ENCODE measurements at regions not wholly inside any gene's neighbourhood (a gene's known extent, or its start where the extent isn't known, plus 50 kb on each side); places are given as distances from the start of the nearest gene placed in this dataset.
"Not testable (repeated sequence)": the region's sequence is repeated elsewhere in the genome, so short reads cannot be mapped to it uniquely, and the experiment has no call there.

GRCh38 chr20:5696011-5696559, 54.1 kb upstream of the SHLD1 start:
- DNase-seq (ENCODE audit: low spot score) = no peak

- DNase-seq (ENCODE audit: low spot score) = peak; percentile 98
Observed at GRCh38 chr20:5691918-5692618, 58.1 kb upstream of the SHLD1 start.

DNA sequence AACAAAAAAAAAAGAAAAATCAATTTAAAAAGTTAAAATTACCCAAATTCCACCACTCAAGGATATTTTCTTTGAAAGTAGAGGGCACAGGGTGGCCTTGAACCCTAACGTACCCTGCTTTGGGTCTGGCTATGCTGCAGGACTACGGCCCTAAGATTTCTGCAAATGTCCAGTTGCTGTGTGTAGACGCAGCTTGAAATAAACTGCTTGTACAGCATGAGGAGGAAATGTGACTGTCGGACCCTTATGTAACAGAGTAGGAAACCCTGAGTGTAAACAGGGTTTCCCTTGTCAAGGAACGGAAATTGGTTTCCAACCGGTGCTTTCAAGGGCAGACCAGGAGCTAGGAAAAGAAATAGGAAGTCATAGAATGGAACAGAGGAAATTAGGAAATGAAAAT, 60.7 kb upstream of the SHLD1 start:
- no peak for DNase-seq (ENCODE audit: low spot score)

GRCh38 chr20:5688431-5688972, 61.7 kb upstream of the SHLD1 start:
- DNase-seq (ENCODE audit: low spot score) = no peak

DNA sequence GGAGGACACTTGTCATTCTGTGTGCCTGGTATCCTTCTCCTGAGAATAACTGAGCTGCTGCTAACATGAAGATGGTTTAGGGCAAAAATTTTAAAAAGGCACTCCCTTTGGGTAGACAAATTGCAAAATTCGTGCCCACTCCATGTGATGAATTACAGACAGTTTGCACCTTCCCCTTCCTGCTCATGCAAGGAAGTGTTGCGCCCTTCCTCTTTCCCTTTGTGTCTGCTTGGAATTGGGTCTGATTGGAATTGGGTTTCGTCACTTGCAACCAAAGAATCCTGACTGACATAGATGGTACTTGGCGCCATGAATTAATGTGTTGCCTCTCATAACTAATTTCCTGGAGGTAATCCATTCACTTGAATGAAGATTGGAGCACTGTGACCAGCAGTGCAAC, 62.3 kb upstream of the SHLD1 start:
- no peak for DNase-seq (ENCODE audit: low spot score)

DNA sequence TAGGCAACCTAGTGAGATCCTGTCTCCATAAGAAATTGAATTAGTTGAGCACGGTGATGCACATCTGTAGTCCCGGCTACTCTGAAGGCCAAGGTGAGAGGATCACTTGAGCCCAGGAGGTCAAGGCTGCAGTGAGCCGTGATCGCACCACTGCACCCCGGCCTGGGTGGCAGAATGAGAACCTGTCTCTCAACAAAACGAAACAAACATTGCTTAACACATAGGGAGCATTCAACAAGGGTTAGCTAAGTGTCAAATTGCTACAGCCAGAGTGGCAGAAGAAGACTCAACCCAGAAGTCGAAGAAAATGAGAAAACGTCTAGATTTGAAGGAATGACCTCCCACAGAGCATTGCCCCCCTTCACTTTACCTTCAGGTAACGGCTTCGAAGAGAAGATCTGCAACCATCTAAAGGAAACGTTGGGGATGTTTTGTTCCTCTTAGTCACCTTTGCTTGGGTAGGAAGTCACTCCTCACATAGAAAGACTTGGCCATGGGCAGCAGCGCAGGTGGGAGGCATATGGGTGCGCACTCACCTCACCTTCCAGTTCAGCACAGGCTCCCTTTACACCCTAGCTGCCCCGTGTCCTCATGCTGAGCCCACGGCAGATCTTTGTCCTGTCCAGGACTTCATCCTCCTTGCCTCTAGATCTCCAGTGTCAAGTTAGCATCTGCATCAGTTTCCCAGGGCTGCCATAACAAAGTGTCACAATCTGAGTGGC, 63.7 kb upstream of the SHLD1 start:
- no peak for DNase-seq (ENCODE audit: low spot score)

DNA sequence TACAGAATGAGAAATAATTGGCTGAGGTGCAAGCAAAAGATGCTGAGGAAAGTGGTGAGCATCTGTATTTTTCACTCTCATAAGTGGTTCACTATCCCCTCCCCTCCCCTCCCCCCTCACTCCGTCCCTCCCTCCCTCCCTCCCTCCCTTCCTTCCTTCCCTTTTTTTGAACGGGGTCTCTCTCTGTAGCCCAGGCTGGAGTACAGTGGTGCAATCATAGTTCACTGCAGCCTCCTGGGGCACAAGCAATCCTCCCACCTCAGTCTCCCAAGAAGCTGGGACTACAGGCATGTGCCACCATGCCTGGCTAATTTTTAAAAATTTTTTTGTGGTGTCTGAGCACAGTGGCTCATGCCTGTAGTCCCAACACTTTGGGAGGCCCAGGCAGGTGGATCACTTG, 67.6 kb upstream of the SHLD1 start:
- DNase-seq (ENCODE audit: low spot score) = not testable (repeated sequence)

GRCh38 chr20:5680192-5680591, 69.4 kb upstream of the GPCPD1 start:
- no peak for DNase-seq (ENCODE audit: low spot score)

DNA sequence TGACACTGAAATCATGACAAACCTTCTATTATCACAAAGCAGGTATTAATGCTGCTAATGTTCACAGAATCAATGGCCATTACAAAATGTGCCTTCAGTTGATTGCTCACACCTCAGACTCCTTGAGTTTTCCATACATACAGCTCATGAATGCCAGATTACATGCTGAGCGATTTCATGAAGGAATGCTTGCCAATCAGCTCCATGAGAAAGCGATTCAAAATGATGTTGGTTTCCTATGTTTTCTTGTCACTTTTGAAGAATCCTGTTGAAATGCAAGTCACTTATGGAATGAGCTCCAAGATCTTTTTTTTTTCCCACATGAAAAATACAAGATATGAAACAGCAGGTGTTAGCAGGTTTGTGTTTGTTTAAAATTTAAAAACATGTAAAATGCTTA, 68.0 kb upstream of the GPCPD1 start:
- no peak for DNase-seq (ENCODE audit: low spot score)

DNA sequence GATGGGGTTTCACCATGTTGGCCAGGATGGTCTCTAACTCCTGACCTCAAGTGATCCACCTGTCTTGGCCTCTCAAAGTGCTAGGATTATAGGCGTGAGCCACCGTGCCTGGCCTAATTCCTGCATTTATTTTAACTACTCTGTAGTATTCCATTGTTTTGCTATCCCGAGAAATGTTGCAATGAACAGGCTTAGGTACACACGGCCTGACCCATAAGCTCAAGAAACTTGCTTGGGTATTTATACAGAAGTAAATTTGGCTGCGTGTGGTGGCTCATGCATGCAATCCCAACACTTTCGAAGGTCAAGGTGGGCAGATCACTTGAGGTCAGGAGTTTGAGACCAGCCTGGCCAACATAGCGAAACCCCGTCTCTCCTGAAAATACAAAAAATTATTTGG, 67.1 kb upstream of the GPCPD1 start:
- not testable (repeated sequence) for DNase-seq (ENCODE audit: low spot score)

DNA sequence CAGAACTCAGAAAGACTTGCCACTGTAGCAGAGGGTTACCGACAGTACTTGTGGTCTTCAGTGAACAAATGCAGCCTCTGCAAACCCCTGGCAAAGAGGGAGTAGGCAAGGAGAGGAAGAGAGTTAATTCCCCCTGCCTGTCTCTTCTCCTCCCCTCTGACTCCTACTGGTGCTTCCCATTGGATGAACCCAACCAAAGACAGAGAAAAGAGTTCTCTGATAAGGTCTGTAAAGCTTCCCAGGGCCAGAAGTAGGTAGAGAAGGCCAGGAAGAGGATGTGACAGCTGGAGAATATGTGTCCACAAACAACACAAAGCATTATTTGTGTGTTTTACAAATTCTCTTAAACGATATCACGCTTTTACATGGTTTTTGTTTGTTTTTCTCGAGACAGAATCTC, 66.6 kb upstream of the GPCPD1 start:
- no peak for DNase-seq (ENCODE audit: low spot score)

DNA sequence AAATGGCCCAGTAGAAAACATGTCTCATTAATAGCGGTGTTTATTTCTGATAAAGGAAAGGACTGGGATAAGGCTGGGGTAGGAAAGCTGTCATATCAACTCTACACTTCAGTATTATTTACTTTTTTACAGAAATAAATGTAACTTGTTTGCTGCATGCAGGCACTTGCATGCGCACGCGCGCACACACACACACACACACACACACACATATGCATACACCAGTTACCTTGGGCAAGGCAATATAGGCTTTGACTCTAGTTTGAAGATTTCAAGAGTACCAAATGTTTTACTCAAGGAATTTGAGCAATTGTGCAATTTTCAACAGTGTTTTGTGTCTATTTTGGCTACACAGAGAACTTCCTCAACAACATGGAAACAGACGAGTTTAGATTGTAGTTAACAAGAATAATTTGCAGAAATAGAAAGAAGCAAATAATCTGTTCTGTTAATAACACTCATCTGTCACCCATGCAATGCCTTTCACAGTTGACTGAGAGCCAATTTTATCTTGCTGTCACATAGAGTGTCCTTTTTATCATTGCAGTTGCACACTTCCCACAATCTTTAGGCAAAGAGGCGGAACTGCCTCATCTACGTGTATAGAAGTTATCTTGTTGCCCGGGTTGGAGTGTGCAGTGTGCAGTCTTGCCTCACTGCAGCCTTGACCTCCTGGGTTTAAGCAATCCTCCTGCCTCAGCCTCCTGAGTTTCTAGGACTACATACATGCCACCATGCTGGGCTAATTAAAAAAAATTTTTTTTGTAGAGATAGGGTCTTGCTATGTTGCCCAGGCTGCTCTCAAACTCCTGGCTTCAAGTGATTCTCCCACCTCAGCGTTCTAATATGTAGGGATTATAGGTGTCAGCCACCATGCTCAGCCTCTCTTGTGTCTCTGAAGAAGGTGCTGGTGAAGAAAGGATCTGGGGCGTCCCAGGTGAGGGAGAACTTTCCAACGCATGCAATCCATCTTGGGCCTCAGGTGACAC, 64.6 kb upstream of the GPCPD1 start:
- peak; percentile 59 for DNase-seq (ENCODE audit: low spot score)

DNA sequence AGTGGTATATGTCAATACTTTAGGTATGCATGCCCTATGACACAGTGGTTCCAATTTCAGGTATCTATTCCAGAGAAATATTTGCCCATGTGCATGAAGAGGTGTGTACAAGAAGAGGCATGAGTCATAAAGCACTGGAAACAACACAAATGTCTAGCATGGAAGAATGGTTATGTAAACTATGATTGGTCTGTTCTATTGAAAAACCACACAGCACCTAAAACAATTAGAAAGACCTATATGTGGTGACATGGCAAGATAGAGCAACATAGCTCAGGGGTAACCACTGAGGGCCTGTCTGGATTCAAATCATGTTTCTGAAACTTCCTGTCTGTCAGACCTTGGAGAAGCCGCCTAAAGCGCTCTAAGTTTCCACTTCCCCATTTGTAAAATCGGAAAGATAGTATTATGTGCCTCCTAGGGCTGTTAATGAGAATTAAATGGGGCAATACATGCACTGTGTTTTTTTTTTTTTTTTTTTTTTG, 63.4 kb upstream of the GPCPD1 start:
- DNase-seq (ENCODE audit: low spot score) = peak; percentile 86

DNA sequence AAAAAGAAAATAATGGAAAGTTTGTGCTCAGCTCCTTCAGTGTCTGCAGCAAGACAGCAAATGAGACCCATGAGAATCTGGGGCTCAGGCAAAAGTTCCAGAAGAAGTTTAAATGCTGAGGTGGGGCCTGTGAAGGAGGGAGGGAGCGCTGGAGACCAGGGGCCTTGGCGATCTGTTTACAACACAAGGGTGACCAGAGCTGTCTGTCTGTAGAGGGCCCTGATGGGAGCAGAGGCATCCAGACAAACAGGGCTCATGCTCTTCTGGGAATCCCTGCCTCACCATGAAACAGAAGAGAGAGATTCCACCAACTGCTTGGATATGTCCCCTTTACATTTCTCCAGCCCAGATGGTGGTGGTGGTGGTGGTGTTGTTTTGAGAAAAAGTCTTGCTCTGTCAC, 60.1 kb upstream of the GPCPD1 start:
- no peak for DNase-seq (ENCODE audit: low spot score)

DNA sequence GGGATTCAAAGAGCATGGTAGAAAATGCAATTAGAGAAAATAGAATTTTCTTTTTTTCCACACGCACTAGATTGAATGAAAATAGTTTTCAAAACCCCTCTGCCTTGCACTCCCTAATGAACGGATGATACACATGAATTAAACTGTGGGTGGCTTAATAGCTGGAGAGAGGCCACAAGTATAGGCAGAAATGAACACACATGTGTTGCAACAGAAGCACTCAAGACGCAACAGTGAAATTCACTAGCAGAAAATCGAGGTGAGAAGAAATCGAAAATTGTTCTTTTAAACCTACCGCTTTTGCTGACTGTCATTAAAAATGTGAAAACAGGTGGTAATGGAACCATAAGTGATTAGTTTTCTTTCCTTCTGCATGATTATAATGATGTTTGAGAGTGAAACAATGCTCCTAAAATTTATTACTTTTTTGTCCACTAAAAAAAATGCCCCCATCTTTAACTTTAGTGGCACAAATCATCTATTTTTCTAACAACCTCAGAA, 59.3 kb upstream of the GPCPD1 start:
- no peak for DNase-seq (ENCODE audit: low spot score)

DNA sequence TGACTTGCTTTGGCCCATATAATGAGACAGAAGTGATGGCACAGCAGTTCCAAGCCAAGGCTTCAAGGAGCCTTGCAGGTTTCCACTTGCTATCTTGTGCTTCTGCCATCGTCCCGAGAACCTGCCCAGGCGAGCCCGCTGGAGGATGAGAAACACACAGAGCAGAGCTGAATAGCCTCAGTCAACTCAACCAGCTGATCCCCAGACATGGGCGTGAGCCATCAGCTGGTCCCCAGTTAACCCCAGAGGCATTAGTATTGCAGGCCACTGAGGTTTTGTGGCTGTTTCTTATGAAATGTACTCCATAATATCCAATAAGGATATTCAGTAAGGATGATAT, 57.7 kb upstream of the GPCPD1 start:
- DNase-seq (ENCODE audit: low spot score) = no peak

GRCh38 chr20:5667705-5668528, 57.1 kb upstream of the GPCPD1 start:
- DNase-seq (ENCODE audit: low spot score) = peak; percentile 44

DNA sequence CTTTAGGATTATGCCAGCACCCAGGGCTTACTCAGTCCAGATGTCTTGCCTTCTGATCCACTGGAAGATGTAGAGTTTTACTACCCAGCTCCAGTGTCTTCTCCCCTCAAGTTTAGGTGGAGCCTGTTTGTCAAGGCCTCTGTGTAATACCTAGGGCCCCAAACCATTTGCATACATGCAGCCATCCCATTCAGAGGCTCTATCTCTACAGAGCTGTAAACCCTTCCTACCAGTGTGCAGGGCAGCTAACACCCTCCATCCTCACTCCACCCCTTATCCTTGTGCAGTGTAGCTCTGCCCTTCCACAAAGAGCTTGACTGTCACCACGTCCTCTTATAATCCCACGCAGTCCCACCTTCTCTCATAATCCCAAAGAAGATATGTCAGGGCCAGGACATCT, 54.6 kb upstream of the GPCPD1 start:
- DNase-seq (ENCODE audit: low spot score) = no peak

- DNase-seq (ENCODE audit: low spot score) = no peak
Observed at GRCh38 chr20:5663396-5663795, 52.6 kb upstream of the GPCPD1 start.

DNA sequence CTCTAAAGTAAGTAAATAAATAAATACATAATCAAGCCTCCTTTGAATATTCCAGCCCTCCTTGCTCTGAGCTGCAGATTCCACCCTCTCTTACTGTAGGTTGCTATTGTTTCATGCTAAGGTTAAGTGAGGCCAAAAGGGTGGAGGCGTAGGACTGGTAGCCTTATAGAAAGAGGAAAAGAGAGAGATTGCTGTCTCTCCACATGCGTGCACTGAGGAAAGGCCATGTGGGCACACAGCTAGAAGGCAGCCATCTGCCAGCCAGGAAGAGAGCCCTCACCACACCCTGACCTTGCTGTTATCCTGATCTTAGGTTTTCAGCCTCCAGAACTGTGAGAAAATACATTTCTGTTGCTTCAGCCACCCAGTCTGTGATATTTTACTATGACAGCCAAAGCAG, 52.0 kb upstream of the GPCPD1 start:
- DNase-seq (ENCODE audit: low spot score) = no peak

DNA sequence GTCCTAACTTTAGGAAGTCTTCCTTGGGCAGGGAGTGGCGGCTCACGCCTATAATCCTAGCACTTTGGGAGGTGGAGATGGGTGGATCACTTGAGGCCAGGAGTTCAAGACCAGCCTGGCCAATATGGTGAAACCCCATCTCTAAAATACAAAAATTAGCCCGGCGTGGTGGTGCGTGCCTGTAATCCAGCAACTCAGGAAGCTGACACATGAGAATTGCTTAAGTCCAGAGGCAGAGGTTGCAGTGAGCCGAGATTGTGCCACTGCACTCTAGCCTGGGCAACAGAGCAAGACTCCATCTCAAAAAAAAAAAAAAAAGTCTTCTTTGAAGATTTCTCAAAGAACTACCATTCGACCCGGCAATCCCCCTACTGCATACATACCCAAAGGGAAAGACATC, 50.0 kb upstream of the GPCPD1 start:
- not testable (repeated sequence) for DNase-seq (ENCODE audit: low spot score)
